Liver (tissue), 8 donors: ENCODE measurements at regions not wholly inside any gene's neighbourhood (a gene's known extent, or its start where the extent isn't known, plus 50 kb on each side); places are given as distances from the start of the nearest gene placed in this dataset.

Experiments
- DNase-seq: peaks from one replicate; pipeline ENCODE4 v3.0.0-alpha.2; 2017; ENCODE audit warnings: low spot score
- H3K27ac ChIP-seq, 2 donors: one replicate each; pipeline ENCODE4 v1.7.0; 2013; ENCODE audit warnings: inconsistent platforms in 2 of 2, low read length in 2 of 2, control low read depth in 1 of 2, low read depth in 1 of 2, mild to moderate bottlenecking in 1 of 2
- H3K27me3 ChIP-seq, 4 donors: one replicate each; pipeline versions ENCODE4 v1.6.1 to v1.7.0; 2013; ENCODE audit warnings: low read length in 3 of 4, inconsistent platforms in 1 of 4, mild to moderate bottlenecking in 1 of 4, moderate library complexity in 1 of 4; ENCODE audit not compliant: control insufficient read depth in 4 of 4, insufficient read depth in 4 of 4
- H3K36me3 ChIP-seq, 4 donors: one replicate each; pipeline versions ENCODE4 v1.6.1 to v1.7.0; 2013; ENCODE audit warnings: low read length in 3 of 4, mild to moderate bottlenecking in 3 of 4, low read depth in 1 of 4, moderate library complexity in 1 of 4; ENCODE audit not compliant: control insufficient read depth in 4 of 4, insufficient read depth in 3 of 4
- H3K4me1 ChIP-seq, 4 donors: one replicate each; pipeline versions ENCODE4 v1.6.1 to v1.7.0; 2013; ENCODE audit warnings: low read length in 3 of 4, mild to moderate bottlenecking in 3 of 4, moderate library complexity in 1 of 4; ENCODE audit not compliant: control insufficient read depth in 4 of 4, insufficient read depth in 4 of 4
- H3K4me3 ChIP-seq, 3 donors: one replicate each; pipeline versions ENCODE4 v1.6.1 to v1.7.0; 2013; ENCODE audit warnings: low read length in 3 of 3, control low read depth in 1 of 3, low read depth in 1 of 3, mild to moderate bottlenecking in 1 of 3
- H3K9ac ChIP-seq, 2 donors: one replicate each; pipeline ENCODE4 v1.7.0; 2013; ENCODE audit warnings: low read length in 2 of 2, mild to moderate bottlenecking in 2 of 2, moderate library complexity in 2 of 2, control low read depth in 1 of 2, low read depth in 1 of 2
- H3K9me3 ChIP-seq, 4 donors: one replicate each; pipeline versions ENCODE4 v1.6.1 to v1.7.0; 2013; ENCODE audit warnings: low read length in 3 of 4; ENCODE audit not compliant: control insufficient read depth in 4 of 4
- ATF3 ChIP-seq: IDR thresholded peaks from 2 replicates; pipeline ENCODE4 v1.6.1; 2016; ENCODE audit warnings: antibody characterized with exemption
- CTCF ChIP-seq: fragments of 150-350 bp; IDR thresholded peaks from 2 replicates; pipeline ENCODE4 v1.5.1; 2017; ENCODE audit warnings: improper control_type of control experiment, low read depth, low read length; ENCODE audit not compliant: missing input control
- EGR1 ChIP-seq, 2 donors: IDR thresholded peaks; 2 replicates each; pipeline ENCODE4 v1.6.1; 2016 to 2018; ENCODE audit warnings: antibody characterized with exemption in 2 of 2, low read depth in 2 of 2
- FOXA1 ChIP-seq: IDR thresholded peaks from 2 replicates; pipeline ENCODE4 v1.6.1; 2016; ENCODE audit warnings: antibody characterized with exemption
- FOXA2 ChIP-seq: IDR thresholded peaks from 2 replicates; pipeline ENCODE4 v1.6.1; 2016; ENCODE audit warnings: antibody characterized with exemption
- GABPA ChIP-seq, 2 donors: IDR thresholded peaks in 1 of 2; conservative IDR thresholded peaks in 1 of 2; 2 replicates each; pipeline ENCODE4 v1.6.1; 2016; ENCODE audit warnings: antibody characterized with exemption in 2 of 2, mild to moderate bottlenecking in 1 of 2, moderate library complexity in 1 of 2
- HNF4A ChIP-seq, 2 donors: conservative IDR thresholded peaks; 2 replicates each; pipeline ENCODE4 v1.6.1; 2016; ENCODE audit warnings: antibody characterized with exemption in 2 of 2, mild to moderate bottlenecking in 2 of 2
- HNF4G ChIP-seq: IDR thresholded peaks from 2 replicates; pipeline ENCODE4 v1.6.1; 2016; ENCODE audit warnings: antibody characterized with exemption
- JUND ChIP-seq, 2 donors: IDR thresholded peaks; 2 replicates each; pipeline ENCODE4 v1.6.1; 2016; ENCODE audit warnings: antibody characterized with exemption in 2 of 2
- NR2F2 ChIP-seq: IDR thresholded peaks from 2 replicates; pipeline ENCODE4 v1.6.1; 2016; ENCODE audit warnings: antibody characterized with exemption
- RAD21 ChIP-seq, 2 donors: IDR thresholded peaks; 2 replicates each; pipeline ENCODE4 v1.6.1; 2016; ENCODE audit warnings: antibody characterized with exemption in 2 of 2, mild to moderate bottlenecking in 2 of 2
- REST ChIP-seq: IDR thresholded peaks from 2 replicates; pipeline ENCODE4 v1.6.1; 2016; ENCODE audit warnings: antibody characterized with exemption, mild to moderate bottlenecking
- RXRA ChIP-seq, 2 donors: IDR thresholded peaks; 2 replicates each; pipeline ENCODE4 v1.6.1; 2017 to 2018; ENCODE audit warnings: antibody characterized with exemption in 2 of 2, mild to moderate bottlenecking in 1 of 2
- SP1 ChIP-seq: IDR thresholded peaks from 2 replicates; pipeline ENCODE4 v1.6.1; 2018; ENCODE audit warnings: antibody characterized with exemption, mild to moderate bottlenecking
- TAF1 ChIP-seq: conservative IDR thresholded peaks from 2 replicates; pipeline ENCODE4 v1.6.1; 2016; ENCODE audit warnings: antibody characterized with exemption, mild to moderate bottlenecking
- YY1 ChIP-seq: IDR thresholded peaks from 2 replicates; pipeline ENCODE4 v1.6.1; 2016; ENCODE audit warnings: antibody characterized with exemption, mild to moderate bottlenecking
- WGBS: extraction: QIAGEN DNeasy Blood & Tissue Kit; methylation state at CpG from one replicate; pipeline ENCODE4 v1.1.7; 2013; 5-methylcytosine and 5-hydroxymethylcytosine counted together
- TF ChIP-seq, protein P1 (sequence below): IDR thresholded peaks from 2 replicates; pipeline ENCODE4 v1.6.1; 2016; ENCODE audit warnings: antibody characterized with exemption
- TF ChIP-seq, protein P2 (sequence below): IDR thresholded peaks from 2 replicates; pipeline ENCODE4 v1.6.1; 2016; ENCODE audit warnings: antibody characterized with exemption
- donor health status: healthy.
- donor health status: healthy.
- donor health status: healthy.
- donor health status: healthy.
- donor health status: healthy.

DNA sequence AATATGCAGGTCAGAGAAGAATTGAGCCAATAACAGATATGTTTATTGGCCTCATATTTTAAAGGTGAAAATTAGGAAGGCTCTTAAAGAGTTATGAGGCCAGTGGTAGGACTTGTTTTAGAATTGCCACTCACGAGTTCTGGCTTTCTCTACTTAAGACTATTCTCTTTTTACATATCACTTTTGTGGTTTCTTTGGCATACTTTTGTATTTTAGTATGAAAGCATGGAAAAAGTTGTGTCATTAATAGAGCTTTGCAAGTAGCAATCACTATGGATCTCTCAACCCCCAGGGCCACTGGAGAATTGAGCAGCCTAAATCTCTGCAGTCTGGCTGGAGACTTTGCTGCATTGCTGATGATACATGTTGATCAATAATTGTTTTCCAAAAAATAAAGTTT, 64.6 kb upstream of the SOX21 start:
- 82% methylated on average over 1 of the region's 1 CpG for WGBS
- no peak overlapping the region for H3K9ac ChIP-seq
- no peak overlapping the region for H3K27ac ChIP-seq
- no peaks in the 10 kb centered on the region for H3K9me3 ChIP-seq
- DNase-seq = no peak
- peaks cover 0 to 11% (median 5%) of the 10 kb centered on the region in 4 donors for H3K4me1 ChIP-seq
- no peaks in the 10 kb centered on the region for H3K36me3 ChIP-seq
- no peak overlapping the region for H3K4me3 ChIP-seq
- H3K27me3 ChIP-seq = no peaks in the 10 kb centered on the region
- no peak for TF ChIP-seq EGR1 (IDR thresholded peaks at IDR 0.05; ENCODE audit: low read depth in 2 of 2)
- TF ChIP-seq, protein P1, sequence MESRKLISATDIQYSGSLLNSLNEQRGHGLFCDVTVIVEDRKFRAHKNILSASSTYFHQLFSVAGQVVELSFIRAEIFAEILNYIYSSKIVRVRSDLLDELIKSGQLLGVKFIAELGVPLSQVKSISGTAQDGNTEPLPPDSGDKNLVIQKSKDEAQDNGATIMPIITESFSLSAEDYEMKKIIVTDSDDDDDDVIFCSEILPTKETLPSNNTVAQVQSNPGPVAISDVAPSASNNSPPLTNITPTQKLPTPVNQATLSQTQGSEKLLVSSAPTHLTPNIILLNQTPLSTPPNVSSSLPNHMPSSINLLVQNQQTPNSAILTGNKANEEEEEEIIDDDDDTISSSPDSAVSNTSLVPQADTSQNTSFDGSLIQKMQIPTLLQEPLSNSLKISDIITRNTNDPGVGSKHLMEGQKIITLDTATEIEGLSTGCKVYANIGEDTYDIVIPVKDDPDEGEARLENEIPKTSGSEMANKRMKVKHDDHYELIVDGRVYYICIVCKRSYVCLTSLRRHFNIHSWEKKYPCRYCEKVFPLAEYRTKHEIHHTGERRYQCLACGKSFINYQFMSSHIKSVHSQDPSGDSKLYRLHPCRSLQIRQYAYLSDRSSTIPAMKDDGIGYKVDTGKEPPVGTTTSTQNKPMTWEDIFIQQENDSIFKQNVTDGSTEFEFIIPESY = no peak
- no peak for TF ChIP-seq TAF1
- TF ChIP-seq RAD21 (IDR thresholded peaks at IDR 0.05) = no peak
- TF ChIP-seq YY1 = no peak
- TF ChIP-seq FOXA1 = no peak
- TF ChIP-seq NR2F2 = no peak
- no peak for TF ChIP-seq SP1
- TF ChIP-seq RXRA (IDR thresholded peaks at IDR 0.05) = no peak
- TF ChIP-seq HNF4A (conservative IDR thresholded peaks at IDR 0.05) = no peak
- TF ChIP-seq JUND (IDR thresholded peaks at IDR 0.05) = no peak
- TF ChIP-seq, protein P2, sequence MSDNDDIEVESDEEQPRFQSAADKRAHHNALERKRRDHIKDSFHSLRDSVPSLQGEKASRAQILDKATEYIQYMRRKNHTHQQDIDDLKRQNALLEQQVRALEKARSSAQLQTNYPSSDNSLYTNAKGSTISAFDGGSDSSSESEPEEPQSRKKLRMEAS = no peak
- TF ChIP-seq ATF3 = no peak
- no peak for TF ChIP-seq GABPA (IDR thresholded peaks at IDR 0.05 in 1 of 2, conservative IDR thresholded peaks at IDR 0.05 in 1 of 2)
- TF ChIP-seq FOXA2 = no peak
- TF ChIP-seq REST = no peak
- TF ChIP-seq CTCF = no peak
- no peak for TF ChIP-seq HNF4G

DNA sequence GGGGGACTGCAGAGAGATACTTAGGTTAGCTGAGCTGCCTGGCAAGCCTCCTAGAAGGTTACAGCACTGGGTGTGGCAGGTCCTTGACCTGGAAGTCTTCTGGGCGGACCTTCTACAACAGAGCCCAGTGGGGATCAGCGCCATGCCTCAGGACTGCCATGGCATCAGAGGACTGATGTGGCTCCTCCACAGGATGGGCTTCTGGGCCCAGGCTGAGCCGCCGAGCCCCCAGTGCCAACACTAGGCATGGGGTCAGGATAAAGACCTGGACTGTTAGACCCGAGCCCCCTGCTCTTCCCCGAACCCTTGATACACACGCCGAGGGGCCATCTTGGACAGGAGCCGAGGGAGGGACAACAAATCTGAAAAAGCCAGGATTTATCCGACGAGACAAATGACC, 64.0 kb upstream of the SOX21 start:
- peaks cover 0 to 11% (median 5%) of the 10 kb centered on the region in 4 donors for H3K4me1 ChIP-seq
- TF ChIP-seq, protein P1 = no peak
- TF ChIP-seq FOXA2 (no peak), YY1 (no peak)
- no peaks in the 10 kb centered on the region for H3K36me3 ChIP-seq
- no peak overlapping the region for H3K27ac ChIP-seq
- H3K4me3 ChIP-seq = no peak overlapping the region
- no peak overlapping the region for H3K9ac ChIP-seq
- no peak for DNase-seq
- WGBS = 95% methylated on average over 11 of the region's 11 CpGs
- no peaks in the 10 kb centered on the region for H3K9me3 ChIP-seq
- H3K27me3 ChIP-seq = no peaks in the 10 kb centered on the region
